ENCODE measurements at regions not wholly inside any gene's neighbourhood (a gene's known extent, or its start where the extent isn't known, plus 50 kb on each side); places are given as distances from the start of the nearest gene placed in this dataset.

- 94 to 96% methylated on average over 10 of the region's 10 CpGs for WGBS, 2 experiments
- Histone ChIP-seq H3K27ac (ENCODE audit: insufficient read depth, low read depth, low read length, poor library complexity, severe bottlenecking) (no peak overlapping the region), H3K4me1 (ENCODE audit: control insufficient read depth, insufficient read depth, low read length) (no peaks in the 10 kb centered on the region), H3K36me3 (ENCODE audit: control insufficient read depth, insufficient read depth, low read length) (no peaks in the 10 kb centered on the region), H3K27me3 (ENCODE audit: control insufficient read depth, insufficient read depth, low read length, poor library complexity, severe bottlenecking) (no peaks in the 10 kb centered on the region), H3K4me3 (ENCODE audit: insufficient read depth, low read depth, low read length) (no peak overlapping the region), H3K9me3 (ENCODE audit: control insufficient read depth, low read length) (no peaks in the 10 kb centered on the region)
Measured at GRCh38 chr10:26640391-26640790, 57.1 kb upstream of the PDSS1 start.

GRCh38 chr10:26642896-26643653 is 54.4 kb upstream of the PDSS1 start:
- Histone ChIP-seq H3K4me1 (ENCODE audit: control insufficient read depth, insufficient read depth, low read length) (no peaks in the 10 kb centered on the region), H3K27me3 (ENCODE audit: control insufficient read depth, insufficient read depth, low read length, poor library complexity, severe bottlenecking) (no peaks in the 10 kb centered on the region), H3K4me3 (ENCODE audit: insufficient read depth, low read depth, low read length) (no peak overlapping the region), H3K36me3 (ENCODE audit: control insufficient read depth, insufficient read depth, low read length) (no peaks in the 10 kb centered on the region), H3K9me3 (ENCODE audit: control insufficient read depth, low read length) (no peaks in the 10 kb centered on the region), H3K27ac (ENCODE audit: insufficient read depth, low read depth, low read length, poor library complexity, severe bottlenecking) (no peak overlapping the region)
- 92 to 93% methylated on average over 32 of the region's 32 CpGs for WGBS, 2 experiments

GRCh38 chr10:26647602-26648244 is 49.8 kb upstream of the PDSS1 start:
- Histone ChIP-seq H3K4me3 (ENCODE audit: insufficient read depth, low read depth, low read length) (no peak overlapping the region), H3K4me1 (ENCODE audit: control insufficient read depth, insufficient read depth, low read length) (no peaks in the 10 kb centered on the region), H3K9me3 (ENCODE audit: control insufficient read depth, low read length) (no peaks in the 10 kb centered on the region), H3K27me3 (ENCODE audit: control insufficient read depth, insufficient read depth, low read length, poor library complexity, severe bottlenecking) (no peaks in the 10 kb centered on the region), H3K36me3 (ENCODE audit: control insufficient read depth, insufficient read depth, low read length) (no peaks in the 10 kb centered on the region), H3K27ac (ENCODE audit: insufficient read depth, low read depth, low read length, poor library complexity, severe bottlenecking) (no peak overlapping the region)
- WGBS, 2 experiments = 95 to 96% methylated on average over 12 of the region's 12 CpGs

Data from ectodermal cell (in vitro differentiated cells).